BE2C (cell line): ENCODE measurements at regions not wholly inside any gene's neighbourhood (a gene's known extent, or its start where the extent isn't known, plus 50 kb on each side); places are given as distances from the start of the nearest gene placed in this dataset.

Source experiments
- DNase-seq: peaks from one replicate; pipeline ENCODE4 v3.0.0-alpha.2; 2020
- H3K27me3 ChIP-seq: fragments of 250-450 bp; sonication (Bioruptor Pico); 2 replicates; pipeline ENCODE4 v1.5.1; 2020; ENCODE audit warnings: mild to moderate bottlenecking
- H3K36me3 ChIP-seq: fragments of 250-450 bp; sonication (Bioruptor Pico); 2 replicates; pipeline ENCODE4 v1.5.1; 2020; ENCODE audit warnings: mild to moderate bottlenecking
- H3K4me1 ChIP-seq: fragments of 250-450 bp; sonication (Bioruptor Pico); 2 replicates; pipeline ENCODE4 v1.5.1; 2020
- H3K4me3 ChIP-seq: 2 replicates; pipeline ENCODE4 v1.5.1; 2011; ENCODE audit warnings: low read depth, low read length
- H3K9me3 ChIP-seq: fragments of 250-450 bp; sonication (Bioruptor Pico); 2 replicates; pipeline ENCODE4 v1.5.1; 2020
- TF ChIP-seq, protein P1 (sequence below): IDR thresholded peaks from 2 replicates; pipeline ENCODE4 v1.5.1; 2012; ENCODE audit warnings: mild to moderate bottlenecking, low read depth, low read length

- DNase-seq: no peak
- Histone ChIP-seq H3K9me3 (no peaks in the 10 kb centered on the region), H3K4me1 (no peaks in the 10 kb centered on the region), H3K4me3 (no peak overlapping the region), H3K27me3 (no peaks in the 10 kb centered on the region), H3K36me3 (no peaks in the 10 kb centered on the region)
- TF ChIP-seq, protein P1, sequence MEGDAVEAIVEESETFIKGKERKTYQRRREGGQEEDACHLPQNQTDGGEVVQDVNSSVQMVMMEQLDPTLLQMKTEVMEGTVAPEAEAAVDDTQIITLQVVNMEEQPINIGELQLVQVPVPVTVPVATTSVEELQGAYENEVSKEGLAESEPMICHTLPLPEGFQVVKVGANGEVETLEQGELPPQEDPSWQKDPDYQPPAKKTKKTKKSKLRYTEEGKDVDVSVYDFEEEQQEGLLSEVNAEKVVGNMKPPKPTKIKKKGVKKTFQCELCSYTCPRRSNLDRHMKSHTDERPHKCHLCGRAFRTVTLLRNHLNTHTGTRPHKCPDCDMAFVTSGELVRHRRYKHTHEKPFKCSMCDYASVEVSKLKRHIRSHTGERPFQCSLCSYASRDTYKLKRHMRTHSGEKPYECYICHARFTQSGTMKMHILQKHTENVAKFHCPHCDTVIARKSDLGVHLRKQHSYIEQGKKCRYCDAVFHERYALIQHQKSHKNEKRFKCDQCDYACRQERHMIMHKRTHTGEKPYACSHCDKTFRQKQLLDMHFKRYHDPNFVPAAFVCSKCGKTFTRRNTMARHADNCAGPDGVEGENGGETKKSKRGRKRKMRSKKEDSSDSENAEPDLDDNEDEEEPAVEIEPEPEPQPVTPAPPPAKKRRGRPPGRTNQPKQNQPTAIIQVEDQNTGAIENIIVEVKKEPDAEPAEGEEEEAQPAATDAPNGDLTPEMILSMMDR: no peak
Observed at GRCh38 chr2:56107502-56108220, 76.1 kb upstream of the CCDC85A start.

- TF ChIP-seq, protein P1: peak; percentile 35
- Histone ChIP-seq H3K4me3 (no peak overlapping the region), H3K9me3 (no peaks in the 10 kb centered on the region), H3K4me1 (no peaks in the 10 kb centered on the region), H3K36me3 (no peaks in the 10 kb centered on the region), H3K27me3 (no peaks in the 10 kb centered on the region)
- DNase-seq: no peak
Observed at GRCh38 chr2:56108806-56109205, 75.0 kb upstream of the CCDC85A start.

GRCh38 chr2:56109994-56110393 lies 73.8 kb upstream of the CCDC85A start:
- no peaks in the 10 kb centered on the region for H3K27me3 ChIP-seq
- no peaks in the 10 kb centered on the region for H3K4me1 ChIP-seq
- no peak overlapping the region for H3K4me3 ChIP-seq
- no peak for DNase-seq
- no peaks in the 10 kb centered on the region for H3K36me3 ChIP-seq
- H3K9me3 ChIP-seq: no peaks in the 10 kb centered on the region
- TF ChIP-seq, protein P1: no peak

DNA sequence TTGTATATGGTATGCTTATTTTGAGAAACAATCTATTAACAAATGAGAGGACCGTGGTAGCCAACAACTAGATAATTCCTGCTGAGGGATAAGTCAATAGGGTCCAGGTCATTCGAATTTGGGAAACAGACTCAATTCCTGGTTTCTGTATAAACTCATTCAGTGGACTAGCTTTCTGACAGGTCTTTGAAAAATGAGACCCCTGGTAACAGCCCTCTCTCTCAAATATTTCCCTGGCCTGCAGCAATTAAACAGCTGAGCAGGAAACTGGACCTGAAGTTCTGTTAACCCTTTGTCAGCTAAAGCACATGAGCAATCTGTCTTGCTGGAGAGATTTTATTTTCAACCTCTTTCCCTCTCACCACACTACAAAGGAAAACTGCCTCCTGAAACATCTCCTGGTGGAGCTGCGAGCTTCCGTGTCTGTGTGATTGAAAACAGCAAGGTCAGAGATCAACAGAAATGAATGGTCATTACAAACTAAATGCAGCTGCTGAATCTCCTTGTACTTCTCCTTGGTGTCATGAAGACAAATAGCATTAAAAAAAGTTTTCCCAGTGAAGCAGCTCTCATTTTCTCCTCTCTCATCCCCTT lies 70.3 kb upstream of the CCDC85A start:
- TF ChIP-seq, protein P1: no peak
- no peak for DNase-seq
- Histone ChIP-seq H3K4me3 (no peak overlapping the region), H3K4me1 (no peaks in the 10 kb centered on the region), H3K27me3 (no peaks in the 10 kb centered on the region), H3K36me3 (no peaks in the 10 kb centered on the region), H3K9me3 (no peaks in the 10 kb centered on the region)

DNA sequence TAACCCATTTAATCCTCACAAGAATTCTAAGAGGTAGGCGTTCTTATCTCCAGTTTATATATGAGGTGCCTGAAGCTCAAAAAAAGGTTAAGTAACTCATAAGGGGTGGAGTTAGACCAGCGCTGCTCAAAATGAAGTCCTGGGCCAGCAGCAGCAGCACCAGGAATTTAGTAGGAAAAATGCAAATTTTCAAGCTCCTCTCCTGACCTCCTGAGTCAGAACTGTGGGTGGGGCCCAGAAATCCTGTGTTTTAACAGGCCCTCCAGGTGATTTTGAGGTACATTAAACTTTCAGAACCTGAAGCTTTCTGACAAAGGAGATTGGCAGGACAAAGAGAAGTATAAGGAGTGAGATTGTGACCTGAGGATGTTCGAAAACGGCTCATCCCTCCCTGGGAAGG lies 66.0 kb upstream of the CCDC85A start:
- TF ChIP-seq, protein P1: no peak
- H3K36me3 ChIP-seq: no peaks in the 10 kb centered on the region
- no peaks in the 10 kb centered on the region for H3K4me1 ChIP-seq
- no peaks in the 10 kb centered on the region for H3K27me3 ChIP-seq
- no peaks in the 10 kb centered on the region for H3K9me3 ChIP-seq
- H3K4me3 ChIP-seq: no peak overlapping the region
- DNase-seq: no peak

GRCh38 chr2:56118474-56118873 lies 65.3 kb upstream of the CCDC85A start:
- TF ChIP-seq, protein P1: no peak
- Histone ChIP-seq H3K36me3 (no peaks in the 10 kb centered on the region), H3K4me3 (no peak overlapping the region), H3K27me3 (no peaks in the 10 kb centered on the region), H3K9me3 (no peaks in the 10 kb centered on the region), H3K4me1 (no peaks in the 10 kb centered on the region)
- no peak for DNase-seq
